Activated T-cell treated with anti-CD3 and anti-CD28 coated beads for 48 hours (primary cell): ENCODE measurements at regions not wholly inside any gene's neighbourhood (a gene's known extent, or its start where the extent isn't known, plus 50 kb on each side); places are given as distances from the start of the nearest gene placed in this dataset.
"Not testable (repeated sequence)": the region's sequence is repeated elsewhere in the genome, so short reads cannot be mapped to it uniquely, and the experiment has no call there.

Experiments
- DNase-seq: peaks from one replicate; pipeline ENCODE4 v3.0.0-alpha.2; 2020; ENCODE audit warnings: low read depth

DNA sequence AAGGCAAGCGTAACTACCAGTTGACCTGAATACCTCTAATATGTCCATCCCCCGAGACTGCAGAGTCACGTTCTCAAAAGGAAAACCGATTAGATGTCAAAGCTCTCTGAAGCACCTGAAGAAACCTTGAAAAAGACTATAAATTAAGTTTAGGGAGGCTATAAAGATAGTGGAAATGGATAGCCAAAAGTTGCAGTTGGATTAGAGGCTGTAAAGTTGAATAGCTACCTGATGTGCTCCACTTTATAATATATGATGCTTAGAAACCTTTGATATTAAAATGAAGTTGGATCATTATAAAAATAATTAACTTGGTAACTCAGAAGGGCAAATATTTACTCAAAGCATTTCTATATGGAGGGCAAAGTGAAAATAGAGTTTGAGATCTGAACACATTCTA lies 506.6 kb upstream of the AGA start:
- no peak for DNase-seq

DNA sequence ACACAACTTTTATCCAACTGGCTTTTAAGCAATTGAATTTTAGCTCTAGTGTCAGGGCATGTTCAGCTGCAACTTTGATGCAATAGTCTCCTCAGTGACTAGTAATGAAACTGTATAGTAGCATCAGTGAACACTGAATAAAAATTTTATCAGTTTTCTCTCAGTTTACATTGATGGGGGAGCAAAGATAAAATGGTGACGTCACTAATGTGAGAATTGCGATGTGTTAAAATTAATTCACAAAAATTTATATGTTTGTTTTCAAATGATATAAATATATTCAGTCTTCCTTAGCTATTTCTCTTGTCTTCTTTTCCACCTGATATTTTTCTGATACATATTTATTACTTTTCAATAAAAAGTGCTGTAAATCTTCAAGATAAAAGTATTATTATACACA lies 508.8 kb upstream of the AGA start:
- no peak for DNase-seq

DNA sequence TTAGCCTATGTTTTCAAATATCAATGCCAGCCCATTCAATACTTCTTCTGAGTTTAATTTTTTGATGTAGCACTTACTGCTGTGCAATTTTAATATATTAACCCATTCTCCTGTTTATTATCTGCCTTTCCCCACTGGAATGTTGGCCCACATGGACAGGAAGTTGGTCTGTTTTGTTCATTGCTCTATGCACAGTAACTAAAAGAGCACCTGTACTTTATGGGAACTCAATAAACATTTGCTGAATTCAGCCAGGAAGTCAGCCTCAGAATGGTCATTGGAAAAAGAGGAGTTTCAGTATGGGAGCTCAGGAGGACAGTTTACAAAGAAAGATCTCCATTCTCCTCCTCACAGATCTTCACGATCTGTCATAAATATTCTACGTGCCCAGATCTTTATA lies 510.5 kb upstream of the AGA start:
- no peak for DNase-seq

DNA sequence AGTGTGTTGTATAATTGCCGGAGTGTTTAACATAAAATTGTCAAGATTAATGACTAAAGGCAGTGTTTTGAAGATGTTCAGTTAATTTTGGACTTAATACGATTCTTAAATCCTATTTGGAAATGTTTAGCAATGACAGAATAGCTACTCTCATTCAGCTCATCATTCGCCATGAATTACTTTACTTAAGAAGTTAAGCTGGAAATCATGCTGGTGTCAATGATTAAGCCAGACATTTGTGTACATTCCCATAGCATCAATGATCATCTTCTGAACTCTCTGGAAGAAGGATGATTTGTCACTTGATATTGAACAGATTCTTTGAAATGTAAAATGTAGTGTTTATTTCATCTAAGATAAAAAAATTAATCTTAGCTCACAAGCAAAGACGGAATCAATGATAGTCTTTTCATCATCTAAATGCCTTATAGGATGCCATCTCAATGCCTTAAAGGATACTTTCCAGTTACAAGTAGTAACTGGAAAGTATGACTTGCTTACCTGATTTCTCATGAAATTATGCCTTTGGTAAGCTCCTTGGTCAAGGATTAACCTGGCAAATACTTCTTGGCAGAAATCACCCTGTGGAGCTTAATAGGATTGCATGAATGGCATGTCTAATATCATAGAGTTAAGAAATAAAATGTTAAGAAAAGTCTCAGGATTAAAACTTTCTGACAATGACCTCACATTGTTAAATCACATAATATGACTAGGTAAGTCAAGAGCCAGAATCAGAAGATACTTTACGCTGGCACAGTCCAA lies 515.5 kb upstream of the AGA start:
- no peak for DNase-seq

- DNase-seq = no peak
Measured at GRCh38 chr4:177960566-177960965, 518.3 kb upstream of the AGA start.

DNA sequence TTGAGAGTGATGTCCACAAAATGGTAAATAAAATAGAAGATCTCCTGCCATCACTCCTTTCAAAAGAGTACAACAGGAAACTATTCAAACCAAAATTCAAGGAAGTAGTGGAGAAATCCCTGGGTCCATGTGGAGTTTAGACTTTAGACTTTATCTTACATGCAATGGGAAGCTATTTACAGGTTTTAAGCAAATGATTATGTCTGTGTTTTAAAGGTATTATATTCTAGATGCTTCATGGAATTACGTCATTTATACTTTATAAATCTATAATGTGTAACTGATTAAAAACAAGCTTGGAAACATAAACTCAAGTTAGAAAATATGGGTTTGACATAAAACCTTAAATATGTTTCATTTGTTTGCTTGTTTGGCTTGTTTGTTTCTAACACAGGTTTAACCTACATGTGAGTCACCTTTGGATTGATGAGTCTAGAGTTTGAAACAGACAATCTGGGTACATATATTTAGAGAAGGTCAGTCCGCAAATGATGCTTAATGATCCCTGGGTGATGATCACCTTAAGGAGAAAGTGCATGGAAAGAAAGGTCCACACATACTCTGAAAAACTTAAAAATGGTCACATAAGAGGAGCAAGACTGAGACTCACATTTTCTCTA lies 519.6 kb upstream of the AGA start:
- no peak for DNase-seq

GRCh38 chr4:177964061-177964460 lies 521.8 kb upstream of the AGA start:
- DNase-seq = no peak

- no peak for DNase-seq
Measured at GRCh38 chr4:177964693-177965168, 522.5 kb upstream of the AGA start.

DNA sequence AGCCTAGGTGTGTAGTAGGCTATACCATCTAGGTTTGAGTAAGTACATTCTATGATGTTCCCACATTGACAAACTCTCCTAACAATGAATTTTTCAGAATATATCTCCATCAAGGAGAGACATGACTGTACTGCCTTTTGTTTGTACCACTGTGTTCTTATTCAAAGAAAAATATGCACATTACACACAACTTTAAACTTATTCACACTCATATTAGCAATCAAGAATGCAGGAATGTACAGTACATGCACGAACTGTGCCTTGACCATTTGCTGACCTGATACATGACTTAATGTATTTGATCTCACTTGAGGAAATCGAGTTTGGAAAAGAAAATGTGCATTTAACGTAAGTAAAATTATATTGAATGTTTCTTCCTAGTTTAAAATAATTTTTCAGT lies 525.1 kb upstream of the AGA start:
- no peak for DNase-seq

DNA sequence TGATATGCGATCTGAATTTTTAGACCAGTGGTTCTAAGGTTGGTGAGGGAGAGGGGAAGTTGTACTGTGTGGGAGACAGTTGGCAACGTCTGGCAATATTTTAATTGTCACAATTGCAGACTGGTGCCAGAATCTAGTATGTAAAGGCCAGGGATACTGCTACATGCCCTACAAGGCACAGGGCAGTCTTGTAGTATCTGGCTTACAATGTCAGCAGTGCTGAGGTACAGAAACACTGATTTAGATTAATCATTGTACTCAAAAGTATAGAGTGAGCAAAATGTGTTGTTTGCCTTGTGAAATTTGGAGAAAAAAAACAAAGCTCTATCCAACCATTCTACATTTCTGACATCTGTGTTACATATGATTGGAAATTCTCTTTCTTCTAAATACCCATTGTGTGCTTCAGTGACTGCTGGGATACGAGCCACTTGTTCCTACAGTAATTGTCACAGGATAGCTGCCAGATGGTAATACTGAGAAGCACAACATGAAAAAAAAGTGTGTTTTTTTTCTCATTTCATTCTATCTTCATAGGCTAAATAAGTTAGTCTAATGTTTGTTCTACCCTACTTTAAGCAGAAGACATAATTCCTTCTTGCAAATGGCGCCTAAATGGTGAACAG lies 526.7 kb upstream of the AGA start:
- no peak for DNase-seq

GRCh38 chr4:177974461-177974860 lies 532.2 kb upstream of the AGA start:
- no peak for DNase-seq

DNA sequence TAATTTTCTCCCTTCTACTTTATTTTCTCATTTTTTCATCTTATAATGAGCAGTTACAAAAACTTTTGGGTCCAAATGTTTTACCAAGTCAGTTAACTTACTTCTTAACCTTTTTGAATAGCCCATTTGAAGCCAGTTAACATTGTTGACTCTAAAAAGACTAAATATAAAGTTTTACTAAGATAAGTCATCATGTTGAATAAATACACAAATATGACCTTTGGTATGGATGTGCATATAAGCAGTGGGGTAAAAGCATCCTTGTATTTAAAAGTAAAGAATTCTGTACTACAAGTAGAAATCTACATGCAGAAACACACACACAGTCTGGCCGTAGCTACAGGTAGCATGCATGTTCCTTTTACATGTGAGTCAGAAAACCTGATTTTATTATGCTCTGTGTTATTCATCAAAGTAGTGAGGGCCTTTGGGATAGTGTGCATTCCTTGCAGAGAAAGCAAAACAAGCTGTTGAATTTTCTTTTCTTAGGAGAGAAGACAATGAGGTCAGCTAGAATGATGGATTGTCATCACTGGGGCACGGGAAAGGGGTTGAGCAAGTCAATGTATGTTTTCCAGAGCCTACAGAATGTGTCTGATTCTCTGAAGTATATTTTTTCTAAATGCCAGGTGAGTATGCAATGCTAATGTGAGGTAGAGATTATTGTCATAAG lies 533.2 kb upstream of the AGA start:
- DNase-seq = no peak

DNA sequence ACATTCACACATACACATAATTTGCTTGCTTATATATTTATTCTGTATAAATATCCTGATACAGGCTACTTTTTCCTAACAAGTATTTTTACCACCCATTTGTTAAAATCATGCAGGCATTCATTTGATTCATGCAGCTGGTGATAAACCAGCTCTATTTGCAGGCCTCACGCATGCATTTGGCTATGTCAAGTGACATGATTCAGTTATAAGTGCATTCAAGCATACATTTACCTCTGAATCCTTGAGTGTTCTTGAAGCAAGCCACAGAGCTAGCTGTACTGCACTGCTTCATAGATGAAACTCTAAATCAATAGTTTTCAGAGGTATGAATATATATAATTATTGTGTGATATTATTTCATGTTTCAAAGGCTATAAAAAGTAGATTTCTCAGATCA lies 544.0 kb upstream of the AGA start:
- DNase-seq = no peak

DNA sequence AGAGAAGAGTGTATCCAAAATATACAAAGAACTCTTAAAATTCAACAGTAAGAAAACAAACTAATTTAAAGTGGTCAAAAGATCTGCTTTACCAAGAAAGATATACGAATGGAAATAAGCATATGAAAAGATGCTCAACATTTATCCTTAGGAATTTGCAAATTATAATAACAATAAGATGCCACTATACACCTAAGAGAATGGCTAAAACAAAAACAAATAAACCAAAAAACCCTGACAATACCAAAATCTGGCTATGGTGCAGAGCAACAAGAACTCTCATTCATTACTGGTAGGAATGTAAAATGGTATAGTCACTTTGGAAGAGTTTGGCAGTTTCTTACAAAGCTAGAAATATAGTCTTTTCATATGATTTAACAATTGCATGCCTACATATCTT lies 545.7 kb upstream of the AGA start:
- no peak for DNase-seq

- DNase-seq = no peak
Measured at GRCh38 chr4:177989503-177990201, 547.4 kb upstream of the AGA start.

DNA sequence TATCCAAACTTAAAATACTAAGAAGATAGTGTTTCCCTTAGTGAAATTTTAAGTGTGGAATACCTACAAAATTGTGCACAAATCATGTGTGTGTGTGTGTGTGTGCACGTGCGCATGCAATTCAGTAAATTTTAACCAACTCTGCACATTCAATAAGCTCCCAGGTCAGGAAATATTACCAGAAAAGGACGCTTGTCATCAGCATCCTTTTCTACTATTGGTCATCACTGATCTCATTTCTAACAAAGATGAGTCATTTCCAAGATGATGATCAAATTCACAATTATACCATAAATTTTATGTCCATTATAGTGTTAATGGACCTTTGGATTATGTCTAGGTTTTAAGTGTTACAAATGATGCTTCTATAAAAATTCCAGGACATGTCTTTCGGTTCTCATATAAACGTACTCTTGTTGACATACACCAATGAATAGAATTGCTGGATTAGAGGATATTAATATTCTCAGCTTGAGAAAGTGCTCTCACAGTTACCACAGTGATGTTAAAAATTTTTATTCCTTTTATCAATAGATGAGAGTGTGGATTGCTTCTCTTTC lies 560.9 kb upstream of the AGA start:
- no peak for DNase-seq

GRCh38 chr4:178010596-178010995 lies 568.4 kb upstream of the AGA start:
- DNase-seq = no peak

GRCh38 chr4:178015046-178015445 lies 572.8 kb upstream of the AGA start:
- DNase-seq = not testable (repeated sequence)

DNA sequence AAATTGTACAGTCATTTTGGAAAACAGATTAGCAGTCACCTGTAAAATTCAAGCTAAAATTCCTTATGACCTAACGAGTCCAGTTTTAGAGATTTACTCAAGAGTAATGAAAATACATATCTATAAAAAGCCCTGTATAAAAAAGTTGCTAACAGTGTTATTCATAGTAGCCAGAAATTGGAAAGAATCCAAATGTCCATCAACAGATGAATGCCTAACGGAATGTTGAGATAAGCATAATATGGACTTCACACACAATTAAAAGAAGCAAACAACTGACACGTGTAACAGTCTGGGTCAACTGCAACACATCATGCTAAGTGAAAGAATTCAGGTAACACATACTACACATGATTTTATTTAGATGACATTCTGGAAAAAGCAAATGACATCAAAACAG lies 584.8 kb upstream of the AGA start:
- DNase-seq = no peak

GRCh38 chr4:178027796-178028195 lies 585.6 kb upstream of the AGA start:
- no peak for DNase-seq

GRCh38 chr4:178028481-178028880 lies 586.2 kb upstream of the AGA start:
- DNase-seq = no peak
